Activated CD8-positive, alpha-beta T cell treated with anti-CD3 and anti-CD28 coated beads for 36 hours (primary cell): ENCODE measurements at regions not wholly inside any gene's neighbourhood (a gene's known extent, or its start where the extent isn't known, plus 50 kb on each side); places are given as distances from the start of the nearest gene placed in this dataset.
"Not testable (repeated sequence)": the region's sequence is repeated elsewhere in the genome, so short reads cannot be mapped to it uniquely, and the experiment has no call there.

Experiments used
- ATAC-seq: fragments of 200-7000 bp; cut with Tn5 transposase; one replicate; pipeline ENCODE4 v1.10.0; 2021; ENCODE audit warnings: mild to moderate bottlenecking, moderate library complexity
- CTCF ChIA-PET: fragments of 350-600 bp; sonication (Branson Sonifier 250); formaldehyde crosslinking; loops from one replicate; lab custom pipeline; 2021; ENCODE audit warnings: antibody characterized with exemption; lab: Charles Lee
- POLR2A ChIA-PET: fragments of 350-600 bp; sonication (Branson Sonifier 250); formaldehyde crosslinking; loops from one replicate; lab custom pipeline; 2021; ENCODE audit warnings: antibody characterized with exemption; lab: Charles Lee
- DNase-seq: peaks from one replicate; pipeline ENCODE4 v3.0.0-alpha.2; 2020
- H3K27ac Mint-ChIP-seq: one replicate; pipeline ENCODE4 v1.8.0; 2021; ENCODE audit warnings: mild to moderate bottlenecking, mixed read lengths
- H3K27me3 Mint-ChIP-seq: one replicate; pipeline ENCODE4 v1.8.0; 2021; ENCODE audit warnings: mixed read lengths
- H3K36me3 Mint-ChIP-seq: one replicate; pipeline ENCODE4 v1.8.0; 2021; ENCODE audit warnings: low read depth, mixed read lengths
- H3K4me1 Mint-ChIP-seq: one replicate; pipeline ENCODE4 v1.8.0; 2021; ENCODE audit warnings: low read depth, mixed read lengths
- H3K4me3 Mint-ChIP-seq: one replicate; pipeline ENCODE4 v1.8.0; 2021; ENCODE audit warnings: mild to moderate bottlenecking, moderate library complexity, mixed read lengths
- H3K9me3 Mint-ChIP-seq: one replicate; pipeline ENCODE4 v1.8.0; 2021; ENCODE audit warnings: mixed read lengths
- intact Hi-C: fragments of 100-400 bp; cut with micrococcal nuclease; formaldehyde crosslinking; loops from one replicate; pipeline ENCODE4 v1.10.0; 2022
- TF ChIP-seq, protein P1 (sequence below): fragments of 200-600 bp; IDR thresholded peaks from one replicate; pipeline ENCODE4 v1.8.0; 2022; ENCODE audit warnings: antibody characterized with exemption, mild to moderate bottlenecking

- H3K4me3 Mint-ChIP-seq, result no peak overlapping the region
- ATAC-seq, result peak; percentile 60
Measured at GRCh38 chr21:14616380-14617039, 70.4 kb upstream of the SAMSN1 start.

DNA sequence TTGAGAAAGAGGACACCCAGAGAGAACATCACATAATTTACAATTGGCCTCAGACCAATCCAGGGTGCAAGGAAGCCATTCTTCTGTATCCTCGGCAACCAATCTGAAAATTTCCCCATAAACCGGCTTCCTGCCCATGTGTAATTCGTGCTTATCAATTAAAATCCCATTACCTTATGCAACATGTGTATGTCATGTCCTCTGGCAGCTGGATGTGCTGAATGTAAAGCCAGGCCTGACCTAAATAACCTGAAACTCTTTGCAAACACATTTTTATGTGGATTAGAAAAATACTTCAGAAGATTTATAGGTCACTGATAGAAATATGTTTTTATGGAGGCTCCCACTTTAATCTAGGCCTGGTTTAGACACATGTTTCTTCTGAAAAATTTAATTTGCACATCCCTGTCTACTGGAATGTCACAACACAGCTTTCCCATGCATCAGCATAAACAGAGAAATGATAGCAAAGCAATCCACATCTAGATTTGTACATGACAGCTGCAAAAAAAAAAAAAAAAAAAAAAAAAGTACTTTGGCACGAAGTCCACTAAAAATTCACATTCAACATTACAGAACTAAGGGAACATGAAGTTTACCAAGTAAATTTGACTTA lies 69.4 kb upstream of the SAMSN1 start:
- ChIA-PET CTCF (no interaction called here), POLR2A (no interaction called here)
- ATAC-seq, result no peak

More at GRCh38 chr21:14616380-14617039, 70.4 kb upstream of the SAMSN1 start:
- Mint-ChIP-seq H3K27me3 (no peaks in the 10 kb centered on the region), H3K27ac (peak overlapping the region; percentile 61), H3K9me3 (peaks cover 16% of the 10 kb centered on the region), H3K36me3 (peaks cover 10% of the 10 kb centered on the region), H3K4me1 (peaks cover 41% of the 10 kb centered on the region)
- ChIA-PET CTCF (no interaction called here), POLR2A (no interaction called here)
- no peak for DNase-seq
- TF ChIP-seq, protein P1, sequence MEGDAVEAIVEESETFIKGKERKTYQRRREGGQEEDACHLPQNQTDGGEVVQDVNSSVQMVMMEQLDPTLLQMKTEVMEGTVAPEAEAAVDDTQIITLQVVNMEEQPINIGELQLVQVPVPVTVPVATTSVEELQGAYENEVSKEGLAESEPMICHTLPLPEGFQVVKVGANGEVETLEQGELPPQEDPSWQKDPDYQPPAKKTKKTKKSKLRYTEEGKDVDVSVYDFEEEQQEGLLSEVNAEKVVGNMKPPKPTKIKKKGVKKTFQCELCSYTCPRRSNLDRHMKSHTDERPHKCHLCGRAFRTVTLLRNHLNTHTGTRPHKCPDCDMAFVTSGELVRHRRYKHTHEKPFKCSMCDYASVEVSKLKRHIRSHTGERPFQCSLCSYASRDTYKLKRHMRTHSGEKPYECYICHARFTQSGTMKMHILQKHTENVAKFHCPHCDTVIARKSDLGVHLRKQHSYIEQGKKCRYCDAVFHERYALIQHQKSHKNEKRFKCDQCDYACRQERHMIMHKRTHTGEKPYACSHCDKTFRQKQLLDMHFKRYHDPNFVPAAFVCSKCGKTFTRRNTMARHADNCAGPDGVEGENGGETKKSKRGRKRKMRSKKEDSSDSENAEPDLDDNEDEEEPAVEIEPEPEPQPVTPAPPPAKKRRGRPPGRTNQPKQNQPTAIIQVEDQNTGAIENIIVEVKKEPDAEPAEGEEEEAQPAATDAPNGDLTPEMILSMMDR, result no peak
- intact Hi-C loops, result no loop called here

GRCh38 chr21:14614287-14614686 lies 68.2 kb upstream of the SAMSN1 start:
- ChIA-PET POLR2A (no interaction called here), CTCF (interaction anchor here (1.6 kb wide), 1 partner anchor 11 kb away, joined by 3 read pairs; no protein-coding TSS in a partner anchor)
- Mint-ChIP-seq H3K36me3 (no peaks in the 10 kb centered on the region), H3K4me3 (no peak overlapping the region), H3K27ac (no peak overlapping the region), H3K4me1 (peaks cover 35% of the 10 kb centered on the region), H3K27me3 (no peaks in the 10 kb centered on the region), H3K9me3 (peaks cover 7% of the 10 kb centered on the region)
- ATAC-seq, result no peak
- intact Hi-C loops, result no loop called here
- no peak for DNase-seq
- TF ChIP-seq, protein P1, result no peak

More for the DNA sequence above, 69.4 kb upstream of the SAMSN1 start:
- peaks cover 9% of the 10 kb centered on the region for H3K36me3 Mint-ChIP-seq
- peaks cover 15% of the 10 kb centered on the region for H3K9me3 Mint-ChIP-seq
- DNase-seq, result no peak
- H3K4me3 Mint-ChIP-seq, result no peak overlapping the region
- no peak overlapping the region for H3K27ac Mint-ChIP-seq
- H3K4me1 Mint-ChIP-seq, result peaks cover 42% of the 10 kb centered on the region
- TF ChIP-seq, protein P1, result no peak
- intact Hi-C loops, result no loop called here
- H3K27me3 Mint-ChIP-seq, result no peaks in the 10 kb centered on the region

DNA sequence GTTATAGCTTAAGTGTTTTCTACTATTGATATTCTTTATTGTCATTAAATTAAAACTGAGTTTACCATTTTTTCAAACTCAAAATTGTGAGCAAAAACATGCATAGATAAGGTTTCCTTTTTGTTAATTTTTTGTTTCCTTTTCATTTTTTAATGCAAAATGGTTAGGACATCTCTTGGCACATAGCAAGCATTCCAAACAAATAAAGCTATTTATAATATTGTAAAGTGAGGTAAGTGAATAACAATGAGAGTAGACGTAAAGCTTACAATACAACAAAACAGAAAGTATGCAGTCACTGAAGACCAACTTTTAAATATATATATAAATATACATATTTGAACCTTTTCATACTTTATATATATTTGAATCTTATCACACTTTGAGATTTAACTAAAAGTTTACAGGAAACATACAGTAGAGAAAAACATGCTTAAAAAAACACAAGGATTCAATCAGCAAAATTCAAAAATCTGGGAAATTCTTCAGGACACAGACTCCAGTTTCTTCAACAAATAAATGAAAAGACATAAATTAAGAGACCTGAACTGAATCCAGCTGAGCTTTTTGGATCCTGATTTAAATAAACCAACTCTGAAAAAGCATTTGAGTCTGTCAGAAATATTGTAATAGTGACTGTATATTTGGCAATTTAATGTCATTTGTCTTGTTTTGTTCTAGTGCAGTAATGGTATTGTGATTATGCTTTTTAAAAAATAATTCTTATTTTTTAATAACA lies 67.5 kb upstream of the SAMSN1 start:
- Mint-ChIP-seq H3K9me3 (peaks cover 7% of the 10 kb centered on the region), H3K4me3 (no peak overlapping the region), H3K27me3 (no peaks in the 10 kb centered on the region), H3K36me3 (no peaks in the 10 kb centered on the region), H3K4me1 (peaks cover 34% of the 10 kb centered on the region), H3K27ac (no peak overlapping the region)
- POLR2A ChIA-PET, result no interaction called here
- ATAC-seq (no peak), DNase-seq (no peak)
- TF ChIP-seq, protein P1, result no peak
- CTCF ChIA-PET, result interaction anchor here (1.6 kb wide), 1 partner anchor 11 kb away, joined by 3 read pairs; no protein-coding TSS in a partner anchor
- intact Hi-C loops, result no loop called here

DNA sequence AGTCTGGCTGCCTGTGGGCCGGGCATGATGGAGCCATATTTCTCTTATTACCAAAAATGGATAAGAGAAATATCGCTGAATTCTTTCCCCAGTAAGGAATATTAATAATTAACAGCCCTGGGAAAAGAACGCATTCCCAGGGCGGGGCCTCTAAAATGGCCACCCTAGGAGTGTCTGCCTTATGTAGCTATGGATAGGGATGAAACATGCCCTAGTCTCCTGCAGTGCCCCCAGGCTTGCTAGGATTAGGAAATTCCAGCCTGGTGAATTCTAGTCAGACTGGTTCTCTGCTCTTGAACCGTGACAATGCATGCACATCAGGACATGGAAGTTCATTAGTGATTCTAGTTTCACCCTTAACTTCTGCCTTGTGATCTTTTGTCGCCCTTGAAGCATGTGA lies 64.0 kb upstream of the SAMSN1 start:
- H3K36me3 Mint-ChIP-seq, POLR2A ChIA-PET, H3K9me3 Mint-ChIP-seq, CTCF ChIA-PET, H3K4me3 Mint-ChIP-seq, H3K27me3 Mint-ChIP-seq, ATAC-seq, DNase-seq, intact Hi-C loops, H3K27ac Mint-ChIP-seq: not testable (repeated sequence)
- peaks cover 11% of the 10 kb centered on the region for H3K4me1 Mint-ChIP-seq
